Lower leg skin (tissue), 3 donors: ENCODE measurements at regions not wholly inside any gene's neighbourhood (a gene's known extent, or its start where the extent isn't known, plus 50 kb on each side); places are given as distances from the start of the nearest gene placed in this dataset.

Source experiments
- CTCF ChIP-seq, 3 donors: fragments of 450-650 bp; IDR thresholded peaks; one replicate each; pipeline ENCODE4 v1.5.1; 2016; ENCODE audit warnings: antibody characterized with exemption in 3 of 3, mild to moderate bottlenecking in 3 of 3, moderate library complexity in 2 of 3
- POLR2A ChIP-seq, 2 donors: fragments of 450-650 bp; IDR thresholded peaks; one replicate each; pipeline ENCODE4 v1.6.1; 2016 to 2017; ENCODE audit warnings: antibody characterized with exemption in 2 of 2, mild to moderate bottlenecking in 1 of 2, moderate library complexity in 1 of 2

GRCh38 chr4:15370296-15370695, 57.5 kb upstream of the C1QTNF7 start:
- TF ChIP-seq POLR2A (IDR thresholded peaks at IDR 0.05) (no peak), CTCF (IDR thresholded peaks at IDR 0.05) (no peak)
